HCT116 (cell line): ENCODE measurements at regions not wholly inside any gene's neighbourhood (a gene's known extent, or its start where the extent isn't known, plus 50 kb on each side); places are given as distances from the start of the nearest gene placed in this dataset.

Experiments
- ATAC-seq: fragments of 200-7000 bp; cut with Tn5 transposase; 2 replicates; pipeline ENCODE4 v1.9.1; 2020; ENCODE audit warnings: mild to moderate bottlenecking, moderate library complexity
- BruUV-seq: library from RNA; stranded (reverse); fragments of 400-500 nt; replicated peaks from 2 replicates; lab custom pipeline; 2021; lab: Mats Ljungman, UMichigan
- CTCF ChIA-PET: fragments of 300-600 bp; sonication (Branson Sonifier 250); formaldehyde crosslinking; loops from one replicate; lab custom pipeline; 2021; ENCODE audit warnings: antibody characterized with exemption; lab: Charles Lee
- POLR2A ChIA-PET: fragments of 300-600, 350-600 bp; sonication (Branson Sonifier 250); formaldehyde crosslinking; loops from one replicate; lab custom pipeline; 2021; ENCODE audit warnings: antibody characterized with exemption; lab: Charles Lee
- RAD21 ChIA-PET, 2 experiments: fragments of 300-600 bp; sonication (Branson Sonifier 250); formaldehyde crosslinking; loops; one replicate each; lab custom pipeline; 2023; ENCODE audit warnings: low total read pairs in 2 of 2; ENCODE audit not compliant: uncharacterized antibody in 2 of 2, unreplicated experiment in 2 of 2, low non-redundant PET in 1 of 2; lab: Charles Lee
- DNase-seq: peaks from one replicate; pipeline ENCODE4 v3.0.0-alpha.2; 2010; ENCODE audit warnings: low read depth, low spot score
- H2AFZ ChIP-seq: fragments of 200-600 bp; shearing (Covaris generic), sonication (generic); 2 replicates; pipeline ENCODE4 v1.6.1; 2017; ENCODE audit warnings: low read depth, mixed run types, mixed read lengths, antibody characterized with exemption, low read length; ENCODE audit not compliant: poor library complexity, severe bottlenecking
- H3K27ac ChIP-seq: 2 replicates; pipeline ENCODE4 v1.5.1; 2012; ENCODE audit warnings: low read depth, low read length
- H3K27me3 ChIP-seq: fragments of 200-600 bp; sonication (generic); 2 replicates; pipeline ENCODE4 v1.6.1; 2016; ENCODE audit warnings: mixed run types, low read length, mixed read lengths; ENCODE audit not compliant: insufficient read depth
- H3K36me3 ChIP-seq, 2 experiments: fragments of 200-500 bp in 1 of 2; fragments of 200-600 bp in 1 of 2; sonication (Bioruptor generic) in 1 of 2; sonication (generic) in 1 of 2; 2 replicates each; pipeline versions ENCODE4 v1.5.1 to v1.6.1; 2014 to 2016; ENCODE audit warnings: low read length in 2 of 2, inconsistent platforms in 1 of 2, mixed read lengths in 1 of 2, mixed run types in 1 of 2; ENCODE audit not compliant: insufficient read depth in 2 of 2, control insufficient read depth in 1 of 2
- H3K4me1 ChIP-seq, 2 experiments: fragments of 200-600 bp in 1 of 2; sonication (generic) in 1 of 2; 2 replicates each; pipeline versions ENCODE4 v1.5.1 to v1.6.1; 2012 to 2017; ENCODE audit warnings: low read length in 2 of 2, inconsistent platforms in 1 of 2, mild to moderate bottlenecking in 1 of 2, mixed read lengths in 1 of 2, mixed run types in 1 of 2, moderate library complexity in 1 of 2; ENCODE audit not compliant: insufficient read depth in 2 of 2, control insufficient read depth in 1 of 2
- H3K4me2 ChIP-seq: fragments of 200-600 bp; sonication (generic); 2 replicates; pipeline ENCODE4 v1.6.1; 2017; ENCODE audit warnings: mixed run types, low read length, mixed read lengths
- H3K4me3 ChIP-seq, 2 experiments: fragments of 200-600 bp in 1 of 2; sonication (generic) in 1 of 2; replicated peaks in 1 of 2; 2 replicates each; pipeline ENCODE4 v1.5.1; 2011 to 2016; ENCODE audit warnings: low read length in 2 of 2, control low read depth in 1 of 2, low read depth in 1 of 2, mild to moderate bottlenecking in 1 of 2, mixed read lengths in 1 of 2, mixed run types in 1 of 2
- H3K79me2 ChIP-seq: fragments of 200-600 bp; sonication (generic); 2 replicates; pipeline ENCODE4 v1.6.1; 2017; ENCODE audit warnings: mild to moderate bottlenecking, mixed run types, low read length, moderate library complexity, mixed read lengths; ENCODE audit not compliant: insufficient read depth
- H3K9ac ChIP-seq: fragments of 200-600 bp; sonication (generic); 2 replicates; pipeline ENCODE4 v1.6.1; 2016; ENCODE audit warnings: low read length, mixed read lengths
- H3K9me2 ChIP-seq: fragments of 200-600 bp; sonication (generic), shearing (Covaris generic); 2 replicates; pipeline ENCODE4 v1.6.1; 2017; ENCODE audit warnings: mixed run types, mild to moderate bottlenecking, moderate library complexity; ENCODE audit not compliant: insufficient read depth
- H3K9me3 ChIP-seq, 2 experiments: fragments of 200-500 bp in 1 of 2; fragments of 200-600 bp in 1 of 2; sonication (Bioruptor generic) in 1 of 2; sonication (generic) in 1 of 2; 2 replicates each; pipeline ENCODE4 v1.6.1; 2014 to 2017; ENCODE audit warnings: low read length in 2 of 2, mixed read lengths in 2 of 2, inconsistent platforms in 1 of 2, low read depth in 1 of 2, mild to moderate bottlenecking in 1 of 2, mixed run types in 1 of 2, moderate library complexity in 1 of 2; ENCODE audit not compliant: control insufficient read depth in 1 of 2, insufficient read depth in 1 of 2
- H4K20me1 ChIP-seq: fragments of 200-600 bp; sonication (generic), shearing (Covaris generic); 2 replicates; pipeline ENCODE4 v1.6.1; 2017; ENCODE audit warnings: mixed run types, mild to moderate bottlenecking, moderate library complexity; ENCODE audit not compliant: insufficient read depth
- CBX3 ChIP-seq: IDR thresholded peaks from 2 replicates; pipeline ENCODE4 v1.6.1; 2012; ENCODE audit warnings: low read depth
- CEBPB ChIP-seq: IDR thresholded peaks from 2 replicates; pipeline ENCODE4 v1.6.1; 2012; ENCODE audit warnings: low read depth
- EGR1 ChIP-seq: IDR thresholded peaks from 2 replicates; pipeline ENCODE4 v1.6.1; 2012; ENCODE audit warnings: low read depth
- EZH2 ChIP-seq: fragments of 200-600 bp; sonication (generic); IDR thresholded peaks from 2 replicates; pipeline ENCODE4 v1.6.1; 2017; ENCODE audit warnings: antibody characterized with exemption, mixed run types
- FOSL1 ChIP-seq: IDR thresholded peaks from 2 replicates; pipeline ENCODE4 v1.6.1; 2012; ENCODE audit warnings: low read depth
- JUND ChIP-seq: IDR thresholded peaks from 2 replicates; pipeline ENCODE4 v1.6.1; 2012
- POLR2AphosphoS5 ChIP-seq: IDR thresholded peaks from 2 replicates; pipeline ENCODE4 v1.6.1; 2011; ENCODE audit warnings: mild to moderate bottlenecking, low read depth, low read length, moderate library complexity
- RAD21 ChIP-seq: IDR thresholded peaks from 2 replicates; pipeline ENCODE4 v1.6.1; 2012; ENCODE audit warnings: low read depth, mild to moderate bottlenecking
- SP1 ChIP-seq: IDR thresholded peaks from 2 replicates; pipeline ENCODE4 v1.6.1; 2012; ENCODE audit warnings: low read depth
- SRF ChIP-seq: IDR thresholded peaks from 2 replicates; pipeline ENCODE4 v1.6.1; 2012; ENCODE audit warnings: low read depth
- TCF7L2 ChIP-seq: IDR thresholded peaks from 2 replicates; pipeline ENCODE4 v1.7.0; 2011; ENCODE audit warnings: borderline replicate concordance, inconsistent platforms; ENCODE audit not compliant: insufficient read depth, insufficient read length; ENCODE audit errors: extremely low read depth
- YY1 ChIP-seq: IDR thresholded peaks from 2 replicates; pipeline ENCODE4 v1.6.1; 2011; ENCODE audit warnings: low read length, low read depth, moderate library complexity, mild to moderate bottlenecking; ENCODE audit not compliant: insufficient replicate concordance; ENCODE audit errors: extremely low read depth
- intact Hi-C: fragments of 100-400 bp; cut with micrococcal nuclease; formaldehyde crosslinking; loops from 2 replicates; pipeline ENCODE4 v1.10.0; 2022
- TF ChIP-seq, protein P1 (sequence below): IDR thresholded peaks from 2 replicates; pipeline ENCODE4 v1.6.1; 2012
- TF ChIP-seq, protein P2 (sequence below): IDR thresholded peaks from 2 replicates; pipeline ENCODE4 v1.6.1; 2012
- TF ChIP-seq, protein P3 (sequence below): IDR thresholded peaks from 2 replicates; pipeline ENCODE4 v1.6.1; 2011; ENCODE audit warnings: mild to moderate bottlenecking, low read length, moderate library complexity; ENCODE audit not compliant: insufficient replicate concordance; ENCODE audit errors: extremely low read depth

DNA sequence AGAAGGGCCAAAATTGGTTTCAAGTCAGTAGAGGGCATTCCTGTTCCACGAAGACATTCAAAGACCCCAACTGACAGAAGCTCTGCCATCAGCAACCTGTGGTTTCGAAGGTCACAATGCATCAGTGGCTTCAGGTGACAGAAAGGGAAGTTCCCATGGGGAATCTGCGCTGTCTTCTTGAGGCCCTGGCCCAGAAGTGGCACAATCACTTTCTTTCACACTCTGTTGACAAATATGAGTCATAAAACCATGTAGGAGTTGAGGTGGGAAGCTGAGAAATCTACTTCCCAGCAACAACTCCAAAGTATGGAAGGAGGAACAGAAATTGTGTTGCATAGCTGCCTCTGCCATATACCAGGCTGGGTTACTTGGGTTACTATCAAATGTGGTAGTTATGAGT, 621.1 kb upstream of the FANCL start:
- ChIA-PET POLR2A (no interaction called here), RAD21 (no interaction called here), CTCF (interaction anchor here (0.6 kb wide), 1 partner anchor 1688 kb away, joined by 3 read pairs; no protein-coding TSS in a partner anchor)
- Histone ChIP-seq H3K9me3 (no peaks in the 10 kb centered on the region), H3K9me2 (no peaks in the 10 kb centered on the region), H3K79me2 (no peaks in the 10 kb centered on the region), H3K4me1 (no peaks in the 10 kb centered on the region), H3K4me3 (no peak overlapping the region), H3K36me3 (no peaks in the 10 kb centered on the region), H3K4me2 (no peak overlapping the region), H3K9ac (no peak overlapping the region), H3K27me3 (peaks cover 4% of the 10 kb centered on the region; the same call in 1 of the 2 replicates), H4K20me1 (no peaks in the 10 kb centered on the region), H3K27ac (no peak overlapping the region), H2AFZ (no peak overlapping the region)
- BruUV-seq = no TSS peak
- intact Hi-C loops = no loop called here
- DNase-seq (no peak), ATAC-seq (no peak)
- no peak for TF ChIP-seq SRF
- TF ChIP-seq CEBPB = no peak
- TF ChIP-seq, protein P1, sequence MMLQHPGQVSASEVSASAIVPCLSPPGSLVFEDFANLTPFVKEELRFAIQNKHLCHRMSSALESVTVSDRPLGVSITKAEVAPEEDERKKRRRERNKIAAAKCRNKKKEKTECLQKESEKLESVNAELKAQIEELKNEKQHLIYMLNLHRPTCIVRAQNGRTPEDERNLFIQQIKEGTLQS = no peak
- TF ChIP-seq EZH2 = no peak
- TF ChIP-seq TCF7L2 = no peak
- no peak for TF ChIP-seq FOSL1
- no peak for TF ChIP-seq YY1
- TF ChIP-seq, protein P2, sequence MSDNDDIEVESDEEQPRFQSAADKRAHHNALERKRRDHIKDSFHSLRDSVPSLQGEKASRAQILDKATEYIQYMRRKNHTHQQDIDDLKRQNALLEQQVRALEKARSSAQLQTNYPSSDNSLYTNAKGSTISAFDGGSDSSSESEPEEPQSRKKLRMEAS = no peak
- TF ChIP-seq, protein P3, sequence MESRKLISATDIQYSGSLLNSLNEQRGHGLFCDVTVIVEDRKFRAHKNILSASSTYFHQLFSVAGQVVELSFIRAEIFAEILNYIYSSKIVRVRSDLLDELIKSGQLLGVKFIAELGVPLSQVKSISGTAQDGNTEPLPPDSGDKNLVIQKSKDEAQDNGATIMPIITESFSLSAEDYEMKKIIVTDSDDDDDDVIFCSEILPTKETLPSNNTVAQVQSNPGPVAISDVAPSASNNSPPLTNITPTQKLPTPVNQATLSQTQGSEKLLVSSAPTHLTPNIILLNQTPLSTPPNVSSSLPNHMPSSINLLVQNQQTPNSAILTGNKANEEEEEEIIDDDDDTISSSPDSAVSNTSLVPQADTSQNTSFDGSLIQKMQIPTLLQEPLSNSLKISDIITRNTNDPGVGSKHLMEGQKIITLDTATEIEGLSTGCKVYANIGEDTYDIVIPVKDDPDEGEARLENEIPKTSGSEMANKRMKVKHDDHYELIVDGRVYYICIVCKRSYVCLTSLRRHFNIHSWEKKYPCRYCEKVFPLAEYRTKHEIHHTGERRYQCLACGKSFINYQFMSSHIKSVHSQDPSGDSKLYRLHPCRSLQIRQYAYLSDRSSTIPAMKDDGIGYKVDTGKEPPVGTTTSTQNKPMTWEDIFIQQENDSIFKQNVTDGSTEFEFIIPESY = no peak
- no peak for TF ChIP-seq EGR1
- no peak for TF ChIP-seq POLR2AphosphoS5
- TF ChIP-seq CBX3 = no peak
- TF ChIP-seq SP1 = no peak
- no peak for TF ChIP-seq RAD21
- TF ChIP-seq JUND = no peak
- TF ChIP-seq, all 23 proteins: peak for 0
